GM20000 (cell line): ENCODE measurements at regions not wholly inside any gene's neighbourhood (a gene's known extent, or its start where the extent isn't known, plus 50 kb on each side); places are given as distances from the start of the nearest gene placed in this dataset.

Experiments used
- DNase-seq: peaks from one replicate; pipeline ENCODE4 v3.0.0; 2012; ENCODE audit warnings: low spot score
- TF ChIP-seq, protein P1 (sequence below): IDR thresholded peaks from 2 replicates; pipeline ENCODE4 v1.5.1; 2012; ENCODE audit warnings: mild to moderate bottlenecking, control low read depth; ENCODE audit errors: extremely low read depth, missing control alignments

- TF ChIP-seq, protein P1, sequence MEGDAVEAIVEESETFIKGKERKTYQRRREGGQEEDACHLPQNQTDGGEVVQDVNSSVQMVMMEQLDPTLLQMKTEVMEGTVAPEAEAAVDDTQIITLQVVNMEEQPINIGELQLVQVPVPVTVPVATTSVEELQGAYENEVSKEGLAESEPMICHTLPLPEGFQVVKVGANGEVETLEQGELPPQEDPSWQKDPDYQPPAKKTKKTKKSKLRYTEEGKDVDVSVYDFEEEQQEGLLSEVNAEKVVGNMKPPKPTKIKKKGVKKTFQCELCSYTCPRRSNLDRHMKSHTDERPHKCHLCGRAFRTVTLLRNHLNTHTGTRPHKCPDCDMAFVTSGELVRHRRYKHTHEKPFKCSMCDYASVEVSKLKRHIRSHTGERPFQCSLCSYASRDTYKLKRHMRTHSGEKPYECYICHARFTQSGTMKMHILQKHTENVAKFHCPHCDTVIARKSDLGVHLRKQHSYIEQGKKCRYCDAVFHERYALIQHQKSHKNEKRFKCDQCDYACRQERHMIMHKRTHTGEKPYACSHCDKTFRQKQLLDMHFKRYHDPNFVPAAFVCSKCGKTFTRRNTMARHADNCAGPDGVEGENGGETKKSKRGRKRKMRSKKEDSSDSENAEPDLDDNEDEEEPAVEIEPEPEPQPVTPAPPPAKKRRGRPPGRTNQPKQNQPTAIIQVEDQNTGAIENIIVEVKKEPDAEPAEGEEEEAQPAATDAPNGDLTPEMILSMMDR = no peak
- no peak for DNase-seq
These were observed 379.3 kb upstream of the POM121L12 start for GRCh38 chr7:52656098-52656497.

DNA sequence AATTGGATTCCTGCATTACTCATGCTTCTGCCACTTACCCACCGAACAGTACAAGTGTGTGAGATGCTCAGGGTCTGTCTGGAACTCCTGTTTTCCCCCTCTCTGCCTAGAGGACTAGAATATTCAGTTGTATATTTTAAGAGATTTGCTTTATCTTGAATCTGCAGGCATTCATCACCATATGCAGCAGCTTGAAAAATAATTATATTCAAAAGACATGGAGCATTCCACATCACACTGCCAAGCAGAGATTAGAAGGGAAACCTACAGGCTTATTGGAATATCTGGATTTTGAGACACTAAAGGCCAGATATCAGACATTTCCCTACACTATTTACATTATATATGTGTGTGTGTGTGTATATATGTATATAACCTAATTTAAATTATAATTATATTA is 382.8 kb upstream of the POM121L12 start:
- TF ChIP-seq, protein P1 = no peak
- no peak for DNase-seq

- TF ChIP-seq, protein P1 = no peak
- DNase-seq = no peak
These were observed 386.6 kb upstream of the POM121L12 start for GRCh38 chr7:52648872-52649271.

DNA sequence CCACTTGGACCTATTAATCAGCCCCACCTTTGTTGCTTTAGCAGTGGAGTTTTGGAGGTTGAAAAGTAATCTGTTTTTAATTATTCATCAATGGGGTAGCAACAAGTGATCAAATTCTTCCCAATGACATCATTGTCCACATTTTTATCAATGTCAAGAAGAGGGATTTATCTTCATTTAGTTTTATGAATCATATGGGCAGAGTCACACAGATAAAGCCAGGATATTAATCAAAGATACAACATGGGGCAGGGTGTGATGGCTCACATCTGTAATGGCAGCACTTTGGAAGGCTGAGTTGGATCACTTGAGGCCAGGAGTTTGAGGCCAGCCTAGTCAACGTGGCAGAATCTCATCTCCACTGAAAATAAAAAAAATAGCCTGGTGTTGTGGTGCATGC is 388.4 kb upstream of the POM121L12 start:
- TF ChIP-seq, protein P1 = no peak
- no peak for DNase-seq

GRCh38 chr7:52639981-52640380 is 395.5 kb upstream of the POM121L12 start:
- TF ChIP-seq, protein P1 = no peak
- no peak for DNase-seq

DNA sequence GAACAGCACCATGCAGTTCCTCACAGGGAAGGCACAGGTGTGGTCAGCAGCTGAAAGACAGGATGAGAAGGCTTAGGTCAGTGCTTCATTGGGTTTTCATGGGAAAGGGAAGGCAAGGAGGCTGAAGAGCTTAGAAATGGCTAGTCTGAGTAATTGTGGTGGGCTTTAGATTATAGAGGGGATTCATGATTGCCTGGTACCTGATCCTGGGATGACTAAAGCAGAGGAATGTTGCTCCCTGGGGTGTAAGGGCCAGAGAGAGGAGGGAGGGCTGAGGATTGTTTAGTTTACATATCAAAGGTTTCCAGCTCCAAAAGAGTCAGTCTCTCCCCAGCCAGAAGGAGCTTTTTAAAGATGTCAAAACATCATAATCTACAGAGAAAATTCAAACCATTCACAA is 396.3 kb upstream of the POM121L12 start:
- DNase-seq = no peak
- TF ChIP-seq, protein P1 = no peak

- no peak for DNase-seq
- TF ChIP-seq, protein P1 = no peak
These were observed 400.4 kb upstream of the POM121L12 start for GRCh38 chr7:52635021-52635420.

DNA sequence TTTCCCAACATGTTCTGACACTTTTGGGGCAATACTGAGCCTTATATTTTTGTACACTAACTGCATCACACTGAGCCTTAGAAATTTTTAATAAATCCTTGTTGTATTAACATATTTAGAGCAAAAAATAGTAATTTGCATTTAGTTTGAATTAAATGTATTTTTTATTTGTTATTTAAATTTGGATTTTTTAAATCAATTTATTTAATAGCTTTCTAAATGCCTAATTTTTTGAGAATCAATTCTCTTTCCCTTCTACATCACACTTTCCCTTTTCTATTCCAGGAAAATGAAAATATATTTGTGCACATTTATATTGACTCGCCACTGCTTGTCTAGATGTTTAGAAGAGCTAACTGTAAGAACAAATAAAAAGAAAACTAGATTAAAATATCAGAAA is 414.6 kb upstream of the POM121L12 start:
- no peak for DNase-seq
- TF ChIP-seq, protein P1 = no peak
